ENCODE measurements at regions not wholly inside any gene's neighbourhood (a gene's known extent, or its start where the extent isn't known, plus 50 kb on each side); places are given as distances from the start of the nearest gene placed in this dataset.

- no peak for TF ChIP-seq POLR2A (IDR thresholded peaks at IDR 0.05; ENCODE audit: low read depth)
- TF ChIP-seq POLR2AphosphoS5 (IDR thresholded peaks at IDR 0.05) = no peak
Observed at GRCh38 chr12:113688313-113688712, 216.6 kb upstream of the LHX5 start.

All from esophagus muscularis mucosa (tissue), 2 donors.